HG03108 (cell line): ENCODE measurements at regions not wholly inside any gene's neighbourhood (a gene's known extent, or its start where the extent isn't known, plus 50 kb on each side); places are given as distances from the start of the nearest gene placed in this dataset.
"Not testable (repeated sequence)": the region's sequence is repeated elsewhere in the genome, so short reads cannot be mapped to it uniquely, and the experiment has no call there.

Experiments used
- ATAC-seq: cut with Tn5 transposase; IDR thresholded peaks from one replicate; pipeline ENCODE4 v1.9.1; 2021; ENCODE audit warnings: moderate library complexity; ENCODE audit not compliant: unreplicated experiment

DNA sequence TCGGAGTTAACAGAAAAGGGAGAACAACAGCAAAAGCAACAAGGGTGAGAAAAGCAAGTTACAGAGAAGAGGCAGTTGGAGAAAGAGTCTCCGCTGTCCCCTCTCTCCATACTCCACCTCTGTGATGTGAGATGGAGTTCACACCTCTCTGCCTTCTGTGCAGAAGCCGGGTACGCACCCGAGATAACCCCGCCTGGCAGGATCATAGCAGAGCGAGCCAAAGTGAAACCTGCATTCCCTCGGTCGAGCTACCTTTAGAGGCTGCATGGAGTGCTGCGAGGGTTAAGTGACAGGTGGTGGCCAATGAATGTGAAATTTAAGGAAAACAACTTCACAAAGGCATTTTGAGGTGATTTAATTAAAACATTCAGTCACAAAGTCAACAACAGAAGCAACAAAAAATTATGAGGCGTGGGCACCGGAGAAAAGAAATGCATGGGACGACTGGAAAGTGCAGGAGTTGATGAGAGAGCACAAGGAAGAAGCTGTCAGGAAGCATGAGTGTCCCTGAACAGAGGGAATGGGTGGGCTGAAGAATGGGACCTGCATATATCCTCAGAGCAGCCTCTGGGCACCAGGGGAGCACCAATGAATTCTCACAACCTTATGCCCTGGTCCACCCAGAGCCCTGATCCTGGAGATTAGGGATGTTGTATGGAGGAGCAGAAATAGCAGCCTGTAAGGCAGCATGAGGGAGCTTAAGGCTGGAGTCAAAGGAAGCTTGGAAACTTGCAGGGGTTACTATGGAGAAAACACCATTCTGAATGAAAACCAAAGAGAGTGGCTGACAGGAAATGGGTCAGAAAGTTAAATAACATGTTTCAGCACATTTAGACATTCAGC, 208.3 kb downstream of the EMP1 start:
- ATAC-seq, result no peak

DNA sequence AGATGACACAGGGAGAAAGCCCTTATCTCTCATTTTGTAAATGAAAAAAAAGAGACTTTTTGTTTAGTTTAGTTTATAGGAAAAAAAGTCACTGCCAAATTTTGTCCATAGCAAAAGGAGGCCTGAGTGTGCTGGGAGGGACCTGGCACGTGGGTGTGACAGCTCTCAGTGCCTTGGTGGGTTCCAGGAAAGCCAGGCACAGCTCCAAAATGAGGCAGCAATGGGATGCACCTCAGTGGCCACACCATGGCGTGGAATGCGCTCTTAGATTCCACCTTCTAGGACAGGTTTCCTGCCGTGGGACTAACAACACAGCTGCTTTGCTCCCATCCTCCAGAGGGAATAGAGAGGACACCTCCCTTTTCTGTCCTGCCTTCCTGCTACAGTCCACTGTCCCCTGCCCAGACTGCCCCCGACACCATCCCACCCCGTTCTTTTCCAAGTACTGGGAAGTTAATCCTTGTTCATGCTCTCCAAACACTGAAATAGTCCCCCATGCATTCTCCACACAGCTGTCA, 207.6 kb downstream of the EMP1 start:
- ATAC-seq, result no peak

DNA sequence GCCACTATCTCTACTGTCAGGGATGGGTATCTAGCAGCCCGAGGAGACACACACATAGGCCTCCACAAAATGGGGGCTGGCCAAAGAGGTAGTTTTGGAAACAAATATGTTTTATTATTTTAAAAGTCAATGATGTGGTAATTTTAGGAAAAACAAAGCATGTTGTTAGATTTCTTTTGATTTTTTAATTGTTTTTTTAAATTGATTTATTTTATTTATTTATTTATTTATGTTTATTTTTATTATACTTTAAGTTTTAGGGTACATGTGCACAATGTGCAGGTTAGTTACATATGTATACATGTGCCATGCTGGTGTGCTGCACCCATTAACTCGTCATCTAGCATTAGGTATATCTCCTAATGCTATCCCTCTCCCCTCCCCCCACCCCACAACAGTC, 194.8 kb downstream of the EMP1 start:
- ATAC-seq, result not testable (repeated sequence)

DNA sequence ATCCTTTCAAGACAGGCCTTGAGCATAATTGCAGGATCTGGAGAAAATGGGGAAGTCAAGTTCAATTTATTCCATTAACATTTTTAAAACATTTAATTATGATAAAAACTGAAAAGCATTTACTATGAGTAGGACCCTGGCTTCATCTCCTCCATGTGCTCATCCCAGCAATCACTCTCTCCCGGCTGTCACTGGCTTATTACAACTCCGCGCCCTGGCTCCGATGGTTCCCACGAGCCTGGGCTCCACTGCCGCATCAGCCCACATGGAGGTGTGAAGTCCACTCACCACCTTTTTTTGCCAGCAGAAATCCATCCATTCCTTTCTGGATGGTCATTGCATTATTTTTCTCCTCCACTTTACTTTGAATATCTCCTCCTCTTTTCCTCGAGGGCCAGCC, 194.4 kb downstream of the EMP1 start:
- ATAC-seq, result no peak

DNA sequence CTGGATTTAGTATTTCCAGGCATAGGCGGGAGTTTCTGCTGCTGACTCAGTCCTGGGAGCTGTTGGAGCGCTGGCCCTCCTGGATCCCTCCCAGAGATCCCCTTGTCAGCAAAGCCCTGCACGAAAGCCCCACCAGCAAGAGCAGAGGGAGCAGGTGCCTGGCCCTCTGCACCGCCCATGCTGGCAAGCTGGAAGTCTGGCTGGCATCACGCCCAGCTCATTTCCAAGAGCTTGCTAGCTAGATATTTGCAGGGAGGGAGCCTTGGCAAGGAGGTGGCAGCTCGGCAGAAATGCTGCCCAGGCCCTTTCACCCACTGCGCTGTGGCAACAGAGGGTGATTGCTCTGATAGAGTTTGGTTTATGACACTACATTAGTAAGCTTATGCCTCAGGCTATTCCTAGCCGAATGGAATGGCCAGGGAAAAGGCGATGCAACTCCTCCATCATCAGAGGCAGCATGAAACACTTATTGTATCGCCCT, 193.9 kb downstream of the EMP1 start:
- ATAC-seq, result no peak

DNA sequence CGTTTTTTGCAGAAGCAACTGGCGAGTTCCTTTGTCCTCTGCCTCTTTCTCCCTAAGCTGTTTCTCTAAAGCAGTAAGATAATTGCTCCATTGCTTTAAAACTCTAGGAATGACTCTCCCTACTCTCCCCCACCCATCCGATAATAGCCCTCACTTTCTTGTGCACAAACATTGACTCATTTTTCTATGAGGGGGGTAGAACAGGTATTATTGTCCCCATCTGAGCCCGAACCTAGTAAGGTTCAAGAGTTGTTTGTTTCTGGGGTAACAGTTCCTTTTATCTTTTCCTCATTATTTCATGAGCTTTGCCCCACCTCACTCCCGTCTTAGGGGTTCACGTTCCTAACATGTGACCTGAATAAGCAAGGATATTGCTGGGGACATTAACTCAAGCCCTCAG, 190.6 kb downstream of the EMP1 start:
- ATAC-seq, result no peak

DNA sequence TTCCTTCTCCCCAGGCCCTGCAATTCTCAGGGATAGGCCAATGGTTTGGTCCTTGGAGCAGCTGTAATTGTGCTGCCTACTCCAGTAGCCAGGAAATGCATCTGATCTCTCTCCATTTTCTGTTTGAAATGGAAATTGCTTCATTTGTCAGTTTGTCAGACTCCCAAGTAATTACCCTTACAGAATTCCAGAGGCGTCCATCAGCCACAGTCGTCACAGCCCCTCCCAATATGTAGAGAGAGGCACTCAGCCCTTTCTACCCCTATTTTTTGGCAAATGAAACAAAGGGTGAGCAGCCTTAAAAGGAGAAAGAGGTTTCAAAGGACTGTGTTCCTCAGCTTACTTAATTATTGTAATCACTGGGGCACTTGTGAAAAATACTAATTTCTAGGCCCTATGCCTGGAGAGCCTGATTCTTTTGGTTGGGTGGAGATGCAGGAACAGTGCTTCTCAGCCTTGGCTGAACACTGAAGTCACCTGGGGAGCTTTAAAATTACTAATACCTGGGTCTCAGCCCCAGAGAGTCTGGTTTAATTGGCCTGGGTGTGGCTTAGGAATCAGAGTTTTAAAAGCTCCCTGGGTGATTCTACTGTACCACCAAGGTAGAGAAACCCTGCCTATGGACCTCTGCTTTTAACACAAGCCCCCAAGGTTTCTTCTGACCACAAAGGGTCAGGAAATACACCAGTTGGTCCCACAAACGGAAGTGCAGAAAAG, 190.0 kb downstream of the EMP1 start:
- ATAC-seq, result no peak

DNA sequence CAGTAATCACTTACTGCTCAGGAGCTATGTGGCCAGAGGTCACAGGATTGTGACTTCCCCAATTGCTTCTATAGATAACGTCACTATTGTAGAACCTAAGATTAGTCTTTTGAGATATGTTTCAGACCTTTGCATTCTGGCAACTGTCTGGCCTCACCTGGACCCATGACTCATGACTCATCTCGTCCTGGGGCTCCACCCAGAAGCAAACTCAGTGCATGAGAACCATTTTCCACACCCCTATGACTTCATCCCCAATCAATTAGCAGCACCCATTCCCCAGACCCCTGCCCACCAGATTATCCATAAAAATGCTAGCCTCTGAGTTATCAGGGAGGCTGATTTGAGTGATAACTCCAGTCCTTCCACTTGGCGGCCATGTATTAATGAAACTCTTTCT, 186.9 kb downstream of the EMP1 start:
- no peak for ATAC-seq

DNA sequence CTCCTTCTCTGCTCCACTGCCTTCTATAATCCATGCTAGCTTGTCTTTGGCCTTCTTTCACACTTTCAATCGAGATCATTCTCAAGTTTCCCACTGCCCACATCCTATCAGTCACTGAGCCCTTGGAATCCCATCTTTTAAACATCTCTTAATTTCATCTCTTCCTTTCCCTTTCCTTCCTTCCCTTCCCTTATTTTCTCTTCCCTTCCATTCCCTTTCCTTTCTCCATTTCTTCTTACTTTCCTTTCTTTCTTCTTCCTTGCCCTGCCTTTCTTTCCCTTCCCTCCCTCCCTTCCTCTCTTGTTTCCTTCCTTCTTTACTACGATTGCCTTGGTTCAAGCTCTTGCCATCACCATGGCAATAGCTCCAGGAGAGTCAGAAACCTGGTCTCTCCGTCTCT, 183.8 kb downstream of the EMP1 start:
- ATAC-seq, result no peak

DNA sequence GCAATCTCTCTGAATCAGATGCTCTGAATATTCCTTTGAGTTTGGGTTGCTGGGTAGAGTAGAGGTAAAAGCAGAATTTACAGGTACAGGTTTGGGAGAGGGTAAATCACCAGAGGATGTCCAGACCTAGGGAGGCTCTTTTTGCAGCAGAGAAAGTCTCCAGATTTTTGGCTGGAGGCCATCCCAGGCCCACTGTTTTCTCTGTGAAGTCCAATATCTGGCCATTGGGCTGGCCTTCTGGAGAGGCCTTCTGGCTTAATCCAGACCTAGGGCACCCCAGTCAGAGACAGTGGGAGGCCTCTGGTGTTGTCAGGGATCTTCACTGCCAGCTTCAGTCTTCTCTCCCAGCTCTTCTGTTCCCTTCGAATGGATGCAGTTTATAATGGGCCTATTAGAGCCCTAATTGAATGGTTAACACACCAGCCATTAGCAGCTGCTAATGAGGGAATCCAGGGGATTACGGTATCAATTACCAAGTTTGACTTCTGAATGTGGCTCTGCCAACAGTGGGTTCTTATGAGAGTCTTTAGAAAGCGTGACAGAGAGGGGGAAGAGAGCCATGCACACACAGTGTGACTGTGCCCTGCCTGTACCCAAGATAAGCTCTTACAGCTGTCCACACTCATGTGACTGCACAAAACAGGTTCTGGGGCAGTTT, 183.1 kb downstream of the EMP1 start:
- ATAC-seq, result no peak

DNA sequence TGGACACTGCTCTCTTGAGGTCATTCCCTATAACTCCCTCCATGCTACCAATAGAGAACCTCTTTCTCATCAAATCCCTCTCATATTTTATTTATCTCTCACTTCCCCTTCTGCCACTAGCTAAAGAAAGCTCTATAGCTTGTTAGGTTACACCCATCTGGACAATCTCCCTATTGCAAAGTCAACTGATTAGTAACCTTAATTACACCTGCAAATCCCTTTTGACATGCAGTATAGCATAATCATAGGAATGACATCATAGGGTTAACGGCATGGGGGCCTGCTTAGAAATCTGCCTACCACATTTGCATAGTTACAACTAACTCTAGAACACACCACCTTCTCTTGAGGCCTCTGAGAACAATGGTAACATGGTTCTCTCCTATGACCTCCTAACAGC, 181.2 kb downstream of the EMP1 start:
- no peak for ATAC-seq

DNA sequence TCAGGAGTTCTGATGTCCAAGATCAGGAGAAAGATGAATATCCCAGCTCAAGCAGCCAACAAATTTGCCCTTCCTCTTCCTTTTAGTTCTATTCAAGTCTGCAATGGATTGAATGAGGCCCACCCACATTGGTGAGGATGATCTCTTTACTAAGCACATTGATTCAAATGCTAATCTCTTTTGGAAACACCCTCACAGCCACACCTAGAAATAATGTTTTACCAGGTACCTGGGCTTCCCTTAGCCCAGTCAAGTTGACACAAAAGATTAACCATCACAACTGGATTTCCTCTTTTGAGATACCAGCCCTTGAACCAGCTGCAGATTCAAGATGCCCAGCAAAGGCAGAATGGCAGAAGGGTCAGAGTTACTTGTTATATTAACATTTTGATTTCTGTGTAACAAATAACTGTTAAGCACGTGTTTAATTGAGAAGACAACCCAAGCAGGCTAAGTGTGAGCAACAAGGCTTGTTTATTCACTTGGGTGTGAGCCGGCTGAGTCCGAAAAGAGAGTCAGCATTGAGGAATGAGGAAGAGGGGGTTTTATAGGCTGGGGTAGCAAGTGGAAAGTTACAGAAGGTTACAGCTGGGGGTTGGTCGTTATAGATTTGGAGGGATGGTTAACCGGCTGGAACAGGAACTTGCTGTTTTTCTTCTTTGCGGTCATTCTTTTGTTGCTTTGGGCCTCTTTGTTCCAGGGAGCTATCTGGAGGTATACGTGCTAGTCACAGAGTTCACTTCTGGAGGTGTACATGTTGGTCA, 180.3 kb downstream of the EMP1 start:
- no peak for ATAC-seq

DNA sequence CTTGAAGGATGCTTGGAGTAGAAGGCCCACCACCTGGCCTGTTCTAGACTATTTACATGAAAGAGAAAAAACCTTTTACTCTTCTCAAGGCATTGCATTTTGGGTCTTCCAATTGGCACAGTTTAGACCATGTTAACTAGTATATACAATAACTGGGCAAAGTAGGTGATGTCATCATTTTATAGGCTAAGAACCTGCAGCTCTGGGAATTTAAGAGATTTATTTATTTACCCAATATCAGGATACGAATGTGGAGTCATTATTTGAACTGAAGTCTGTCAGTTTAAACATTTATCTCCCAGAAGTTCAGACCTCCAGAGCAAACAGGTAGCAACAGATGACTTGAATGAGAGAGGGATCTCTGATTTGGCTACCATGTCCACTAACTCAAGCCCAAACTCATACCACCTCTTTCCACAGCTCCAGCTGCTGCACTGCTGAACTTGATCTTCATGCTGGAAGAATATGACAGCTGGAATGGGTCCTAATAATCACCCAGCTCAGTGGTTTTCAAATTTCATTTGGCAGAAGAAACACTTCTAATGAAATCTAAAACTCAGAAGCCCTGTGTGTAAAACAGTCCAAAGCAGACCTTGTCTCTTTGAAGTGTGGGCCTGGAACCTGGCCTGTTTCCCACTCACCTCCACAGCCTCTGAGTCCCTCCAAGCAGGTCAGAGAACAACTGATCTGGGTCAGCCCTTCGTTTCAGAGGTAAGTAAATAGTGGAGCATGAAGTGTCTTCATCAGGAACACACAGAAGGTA, 179.2 kb downstream of the EMP1 start:
- ATAC-seq, result no peak

DNA sequence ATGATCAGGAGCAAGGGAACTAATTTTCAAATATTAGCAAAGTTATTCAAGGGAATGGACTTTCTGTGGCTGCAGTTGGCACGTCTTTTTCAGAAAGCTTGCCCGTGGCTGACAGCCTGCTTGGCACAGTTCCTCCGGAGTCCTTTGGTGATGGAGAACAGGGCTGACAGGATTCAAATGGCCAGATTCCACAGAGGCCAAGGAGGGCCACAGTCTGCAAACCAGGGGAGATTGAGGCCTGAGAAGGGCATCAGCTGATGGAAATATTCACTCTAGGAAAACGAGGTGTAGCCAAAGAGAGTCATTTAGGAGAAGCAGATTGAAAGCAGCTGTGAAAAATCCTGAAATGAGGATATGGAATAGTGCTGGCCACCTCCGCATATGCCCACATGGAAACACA, 178.3 kb downstream of the EMP1 start:
- ATAC-seq, result no peak

DNA sequence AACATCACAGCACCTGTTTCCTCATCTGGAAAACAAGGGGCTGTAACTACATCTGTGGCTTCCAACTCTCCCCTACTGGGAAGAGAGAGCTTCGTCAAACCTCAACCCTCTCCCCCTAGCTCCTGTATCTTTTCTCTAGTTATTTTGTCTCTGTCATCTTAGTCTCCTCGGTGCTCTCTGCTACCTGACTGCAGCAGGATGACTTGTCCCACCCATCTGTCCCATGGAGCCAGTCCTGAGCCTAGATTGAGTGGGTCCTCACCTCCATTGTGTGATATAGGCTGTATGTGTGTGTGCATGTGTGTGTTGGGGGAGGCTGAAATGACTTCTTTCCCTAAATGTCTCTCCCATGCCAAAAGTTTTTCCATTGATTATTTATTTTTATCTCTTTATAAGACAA, 177.3 kb downstream of the EMP1 start:
- ATAC-seq, result no peak

DNA sequence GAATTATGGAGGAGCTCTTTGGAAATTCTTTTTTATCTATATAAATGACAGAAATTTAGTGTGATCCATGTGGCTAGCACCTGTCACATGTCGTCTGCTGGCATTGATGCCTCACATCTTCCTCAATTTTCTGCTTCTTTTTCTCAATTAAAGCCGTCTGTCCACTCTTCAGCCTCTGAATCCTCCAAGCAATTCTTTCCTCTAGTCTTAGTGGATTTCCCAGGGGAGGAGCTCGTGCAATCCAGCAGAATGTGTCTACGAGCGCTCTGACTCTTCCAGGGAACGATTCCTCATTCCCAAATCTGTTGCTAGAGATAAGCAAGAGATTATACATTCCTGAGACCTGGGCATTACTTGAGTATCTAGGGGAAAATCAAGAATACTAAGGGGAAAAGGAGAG, 176.6 kb downstream of the EMP1 start:
- ATAC-seq, result no peak

DNA sequence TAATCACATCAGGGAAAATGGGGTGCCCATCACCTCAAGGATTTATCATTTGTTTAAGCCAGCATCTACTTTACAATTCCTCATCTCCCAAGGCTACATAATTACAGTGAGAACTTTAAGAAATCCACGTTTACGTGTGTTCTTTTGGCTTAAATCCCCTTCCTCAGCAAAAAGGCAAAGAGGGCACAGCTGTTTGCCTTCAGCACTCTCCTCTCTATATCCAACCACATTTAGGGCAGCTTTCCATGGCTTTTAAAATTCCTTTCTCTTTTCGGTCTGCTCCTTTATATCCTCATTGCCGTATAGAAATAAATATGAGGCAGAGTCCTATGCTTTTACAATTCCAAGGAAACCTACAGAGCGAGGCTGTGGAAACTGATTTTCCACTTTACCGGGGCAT, 175.9 kb downstream of the EMP1 start:
- ATAC-seq, result no peak

DNA sequence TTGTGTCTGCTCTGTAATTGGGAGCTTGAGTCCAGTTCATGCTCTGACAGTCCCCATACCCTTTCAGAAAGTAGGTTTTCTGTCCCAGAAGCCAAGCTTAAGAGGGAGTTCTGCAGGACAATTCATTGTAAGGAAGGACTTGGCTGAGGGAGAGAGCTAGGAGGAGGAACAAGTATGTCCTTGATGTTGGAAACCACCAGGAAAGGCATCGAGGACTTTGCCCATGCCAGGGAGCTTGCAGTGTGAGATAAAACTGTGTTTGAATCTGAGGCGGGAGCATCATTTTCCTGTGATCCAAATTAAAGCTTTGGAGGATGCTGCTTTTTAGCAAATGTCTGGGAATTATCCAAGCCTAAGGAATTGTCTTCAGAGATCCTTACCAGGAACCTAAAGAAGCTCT, 175.3 kb downstream of the EMP1 start:
- ATAC-seq, result no peak

DNA sequence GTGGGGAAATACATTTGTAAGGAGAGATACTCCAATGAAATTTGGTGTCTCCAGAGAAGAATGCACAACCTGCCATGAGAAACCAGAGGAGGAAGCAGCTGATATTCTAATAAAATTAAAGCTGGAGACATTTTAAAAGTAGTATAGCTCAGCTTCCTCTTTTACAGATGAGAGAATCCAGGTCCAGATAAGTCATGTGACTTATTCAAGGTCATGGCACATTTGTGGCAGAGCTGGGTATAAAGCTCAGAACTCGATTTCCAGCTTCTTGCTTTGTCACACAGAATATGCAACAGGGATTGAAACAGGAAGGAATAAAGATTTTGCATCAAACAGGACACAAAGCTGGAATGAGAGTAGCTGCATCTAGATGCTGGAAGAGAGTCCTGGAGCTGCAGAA, 174.8 kb downstream of the EMP1 start:
- no peak for ATAC-seq

DNA sequence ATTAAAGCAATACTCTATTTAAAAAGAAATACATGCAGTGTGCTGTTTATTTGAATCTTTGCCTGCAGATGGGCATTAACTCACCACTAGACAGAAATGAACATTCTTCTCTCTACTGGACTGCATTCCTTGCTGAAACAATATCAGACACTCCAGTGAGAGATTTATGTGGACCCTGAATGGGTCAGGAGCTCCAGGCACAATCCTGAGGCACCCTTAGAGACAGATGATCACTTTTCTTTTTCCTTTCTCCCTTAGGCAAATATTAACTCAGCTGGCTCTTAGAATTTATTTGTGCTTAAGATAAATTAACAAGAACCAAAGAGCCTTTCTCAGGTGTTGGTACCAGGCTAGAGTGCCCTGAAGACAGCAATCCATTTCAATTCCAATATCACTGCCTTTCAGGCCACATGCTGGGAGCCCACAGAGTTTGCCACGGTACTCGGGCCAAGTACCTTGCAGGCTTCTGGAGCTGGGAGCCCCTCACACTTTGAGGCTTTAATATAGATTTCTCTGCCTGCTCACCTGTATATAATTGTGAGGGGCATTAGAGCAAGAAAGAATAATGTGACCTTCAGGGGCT, 173.0 kb downstream of the EMP1 start:
- ATAC-seq, result no peak
